HG03354 (cell line): ENCODE measurements at regions not wholly inside any gene's neighbourhood (a gene's known extent, or its start where the extent isn't known, plus 50 kb on each side); places are given as distances from the start of the nearest gene placed in this dataset.
"Not testable (repeated sequence)": the region's sequence is repeated elsewhere in the genome, so short reads cannot be mapped to it uniquely, and the experiment has no call there.

Experiments
- ATAC-seq: cut with Tn5 transposase; IDR thresholded peaks from one replicate; pipeline ENCODE4 v1.9.1; 2021; ENCODE audit warnings: mild to moderate bottlenecking; ENCODE audit not compliant: unreplicated experiment, poor library complexity, severe bottlenecking

DNA sequence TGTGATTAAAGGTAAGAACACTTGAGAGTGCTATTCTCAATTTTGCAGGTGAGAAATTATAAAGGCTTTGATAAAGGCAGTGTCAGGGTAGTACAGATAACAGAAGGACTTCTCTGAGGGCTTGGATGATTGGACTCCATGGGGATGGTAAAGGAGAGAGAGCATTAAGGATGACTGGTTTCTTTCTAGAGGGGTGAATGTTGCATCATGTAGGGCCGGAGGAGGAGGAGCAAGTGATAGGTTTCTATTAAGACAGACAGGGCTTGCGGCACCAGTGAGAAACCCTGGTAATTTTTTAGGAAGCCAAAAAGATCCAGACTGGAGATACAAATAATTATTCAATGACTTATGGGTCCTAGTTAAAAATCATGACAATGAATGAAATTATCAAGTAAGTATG, 230.7 kb upstream of the MME start:
- ATAC-seq = no peak

GRCh38 chr3:154844863-154845262, 235.3 kb upstream of the MME start:
- no peak for ATAC-seq

DNA sequence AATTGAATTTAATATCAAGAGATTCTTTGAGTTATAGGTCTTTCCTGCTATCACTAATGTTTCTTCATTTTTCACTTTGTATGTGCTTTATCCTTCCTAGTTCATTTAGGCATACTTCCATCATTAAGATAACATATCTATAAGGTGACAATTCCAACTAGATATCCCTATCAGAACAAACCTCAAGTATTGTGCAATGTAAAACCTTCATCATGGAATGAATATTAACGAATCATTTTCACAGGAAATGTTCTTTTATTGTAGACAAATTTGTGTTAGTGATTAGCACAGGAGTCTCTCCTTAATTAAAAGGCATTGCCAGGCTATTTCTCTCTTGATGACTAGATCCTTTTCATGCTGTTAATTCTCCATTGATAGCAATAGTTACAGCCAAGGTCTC, 236.5 kb upstream of the MME start:
- ATAC-seq = no peak

DNA sequence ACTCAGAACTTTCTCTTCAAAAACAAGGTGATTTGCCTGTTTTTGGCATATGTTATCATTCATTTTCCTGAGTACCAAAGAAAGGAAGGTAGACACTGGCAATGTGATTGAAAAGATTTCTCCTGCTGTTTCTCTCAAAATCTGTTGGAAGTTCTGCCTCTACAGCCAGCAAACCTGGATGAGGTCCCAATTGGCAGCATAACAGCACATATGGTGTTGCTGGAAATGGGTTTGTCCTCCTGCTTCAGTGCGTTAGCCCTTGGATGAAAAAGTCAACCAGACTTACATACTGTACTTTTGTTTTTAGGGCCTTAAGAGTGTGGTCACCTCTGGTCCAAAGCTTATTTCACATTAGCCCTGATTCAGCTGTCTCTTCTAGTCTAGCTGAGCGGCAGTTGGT, 237.6 kb upstream of the MME start:
- ATAC-seq = no peak

DNA sequence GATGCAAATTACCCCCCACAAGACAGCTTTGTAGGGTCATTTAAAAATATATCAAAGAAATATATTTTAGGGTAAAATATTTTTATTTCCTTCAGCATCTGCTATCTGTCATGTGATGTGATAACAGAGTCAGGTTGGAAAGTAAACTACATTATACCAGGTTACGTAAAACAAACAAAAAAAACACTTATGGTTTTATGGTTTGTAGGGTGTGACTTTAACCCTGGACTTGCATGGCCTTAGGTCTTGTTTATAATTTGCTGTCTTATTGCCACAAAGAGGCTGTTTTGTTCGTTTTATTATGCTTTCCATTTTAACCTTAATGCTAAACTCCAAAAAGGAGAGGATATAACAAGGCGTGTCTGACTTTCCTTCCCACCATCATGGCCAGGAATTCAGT, 244.5 kb upstream of the MME start:
- ATAC-seq = no peak

- ATAC-seq = not testable (repeated sequence)
Measured at GRCh38 chr3:154834831-154835230, 245.3 kb upstream of the MME start.

DNA sequence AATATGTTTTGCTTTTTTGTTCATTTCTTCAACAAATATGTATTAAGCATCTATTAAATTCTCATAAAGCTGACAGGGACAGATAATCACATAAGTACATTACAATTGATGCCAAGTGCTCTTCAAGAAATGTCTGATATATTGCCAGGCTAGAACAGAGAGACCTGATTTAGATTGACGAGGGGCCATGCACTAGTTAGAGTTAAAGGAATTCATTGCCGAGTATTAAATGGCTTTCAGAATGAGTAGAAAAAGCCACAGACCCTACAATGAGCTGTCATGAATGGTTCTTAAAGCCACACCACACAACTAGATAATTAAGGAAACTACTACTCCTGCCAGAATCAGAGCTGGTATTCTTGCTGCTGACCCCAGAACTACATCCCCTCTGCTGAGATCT, 250.2 kb upstream of the MME start:
- no peak for ATAC-seq

DNA sequence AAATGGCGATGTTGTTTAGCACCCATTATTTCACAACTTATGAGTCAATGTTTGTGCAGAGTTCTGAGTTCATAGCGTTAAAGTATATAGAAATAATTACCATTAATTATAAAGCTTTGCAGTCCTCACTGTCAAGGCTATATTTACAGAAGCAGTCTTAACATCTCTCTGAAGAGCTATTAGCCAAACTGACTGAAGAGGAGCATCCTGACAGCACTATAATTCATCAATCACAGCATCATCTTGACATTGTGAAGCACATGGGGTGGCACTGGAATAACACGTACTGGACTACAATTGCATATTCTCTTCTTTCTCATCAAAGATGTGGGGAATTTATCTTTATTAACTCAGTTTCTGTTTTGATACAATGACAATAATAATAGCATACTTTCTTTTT, 260.6 kb upstream of the MME start:
- no peak for ATAC-seq

- no peak for ATAC-seq
Measured at GRCh38 chr3:154818676-154819255, 261.4 kb upstream of the MME start.

- not testable (repeated sequence) for ATAC-seq
Measured at GRCh38 chr3:154810017-154810416, 270.1 kb upstream of the MME start.

GRCh38 chr3:154801729-154802128, 278.4 kb upstream of the MME start:
- no peak for ATAC-seq

DNA sequence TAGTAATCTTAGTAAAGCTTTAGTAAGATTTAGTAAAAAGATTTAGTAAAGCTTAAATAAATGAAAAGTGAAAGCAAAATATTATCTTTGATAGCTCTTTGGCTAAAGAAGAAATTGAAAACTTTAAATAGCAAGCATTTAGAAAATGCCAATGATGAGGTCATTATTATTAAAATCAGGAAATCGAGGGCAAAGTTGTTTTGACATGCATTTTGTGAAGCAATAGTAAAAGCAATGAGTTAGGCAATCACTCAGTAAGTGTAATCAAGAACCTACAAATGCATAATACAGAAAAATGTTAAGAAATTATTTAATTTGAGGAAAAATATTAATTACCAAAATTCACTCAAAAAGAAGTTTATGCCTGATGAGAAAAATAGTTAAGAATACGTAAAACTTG, 280.3 kb upstream of the MME start:
- ATAC-seq = no peak

DNA sequence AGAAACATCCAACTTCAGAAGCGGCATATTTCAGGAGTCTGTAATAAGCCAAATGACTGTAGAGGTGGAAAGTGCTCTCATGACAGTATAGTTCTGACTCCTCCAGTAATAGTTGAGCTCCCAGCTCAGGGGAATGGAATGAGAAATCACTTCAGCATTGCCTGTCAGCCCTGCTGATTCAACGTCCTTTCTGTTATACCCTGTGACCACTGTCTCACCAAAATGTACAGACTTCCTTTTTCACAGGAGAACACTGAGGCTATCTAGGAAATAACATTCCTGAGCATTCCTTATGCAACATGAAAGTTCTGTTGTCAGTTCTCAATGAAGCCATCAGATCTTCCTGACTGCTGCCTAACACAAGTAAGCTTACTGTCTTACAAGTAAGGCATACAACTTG, 284.5 kb upstream of the MME start:
- no peak for ATAC-seq

DNA sequence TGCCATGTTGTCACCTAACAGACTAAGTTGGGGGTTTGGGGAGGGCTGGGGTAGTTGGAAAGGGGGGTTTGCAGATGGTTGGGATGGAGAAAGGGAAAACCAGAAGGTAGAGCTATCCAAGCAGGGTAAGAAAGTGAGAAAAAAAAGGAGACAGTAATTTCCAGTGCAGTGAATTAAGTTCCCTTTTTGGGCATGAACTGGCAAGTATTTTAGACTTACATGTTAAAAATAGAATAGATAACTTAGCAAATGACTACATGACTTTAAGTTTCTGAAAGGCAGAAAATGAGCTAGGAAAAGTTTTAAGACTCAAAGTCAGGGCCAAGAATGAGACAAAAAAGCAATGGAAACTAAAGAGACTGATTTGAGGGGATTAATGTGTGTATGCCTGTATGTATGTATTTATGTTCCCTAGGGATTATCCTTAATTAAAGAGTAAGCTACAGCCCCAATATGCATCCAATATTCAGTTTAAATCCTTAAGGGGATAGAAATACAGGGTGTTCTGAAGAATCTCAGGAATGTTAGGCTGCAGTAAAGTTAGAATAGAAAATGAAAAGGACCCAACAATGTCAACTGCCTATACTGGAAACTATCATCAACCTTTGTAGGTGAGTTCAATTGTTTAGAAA, 285.2 kb upstream of the MME start:
- ATAC-seq = no peak

DNA sequence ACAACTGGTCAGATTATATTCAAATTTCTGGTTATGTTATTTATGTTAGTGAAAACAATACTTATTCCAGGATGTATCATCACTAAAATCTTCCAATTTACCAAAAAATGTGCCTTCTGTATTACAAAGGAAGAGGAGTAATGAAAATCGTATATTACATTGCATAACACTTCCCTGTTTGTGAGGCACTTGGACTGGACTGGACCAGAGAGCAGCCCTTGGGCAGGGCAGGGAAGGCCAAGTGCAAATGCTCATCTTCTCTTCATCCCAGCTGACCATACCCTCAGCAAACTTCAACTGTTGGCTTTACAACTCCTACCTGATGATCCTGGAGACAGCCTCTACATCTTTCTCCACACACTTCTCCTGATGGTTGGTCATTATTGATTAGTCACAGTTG, 285.7 kb upstream of the MME start:
- ATAC-seq = no peak

- ATAC-seq = no peak
Measured at GRCh38 chr3:154792828-154793227, 287.3 kb upstream of the MME start.

DNA sequence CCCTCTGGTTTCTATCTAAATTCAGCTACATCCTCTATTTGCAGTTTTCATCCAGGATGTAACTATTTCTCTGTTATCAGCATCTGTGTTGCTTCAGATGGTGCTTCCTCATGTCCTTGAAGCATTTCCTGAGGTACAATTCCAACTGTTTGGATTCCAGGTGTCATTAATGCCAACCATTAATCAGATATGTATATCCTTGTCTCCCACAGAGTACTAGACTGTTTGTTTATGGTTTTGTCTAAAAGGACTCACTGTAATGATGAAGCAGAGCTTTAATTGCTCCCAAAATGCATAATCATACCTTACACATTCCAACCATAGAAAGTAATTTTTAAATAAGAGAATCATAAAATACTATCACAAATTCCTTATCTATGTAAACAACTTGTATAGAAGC, 288.5 kb upstream of the MME start:
- ATAC-seq = no peak

DNA sequence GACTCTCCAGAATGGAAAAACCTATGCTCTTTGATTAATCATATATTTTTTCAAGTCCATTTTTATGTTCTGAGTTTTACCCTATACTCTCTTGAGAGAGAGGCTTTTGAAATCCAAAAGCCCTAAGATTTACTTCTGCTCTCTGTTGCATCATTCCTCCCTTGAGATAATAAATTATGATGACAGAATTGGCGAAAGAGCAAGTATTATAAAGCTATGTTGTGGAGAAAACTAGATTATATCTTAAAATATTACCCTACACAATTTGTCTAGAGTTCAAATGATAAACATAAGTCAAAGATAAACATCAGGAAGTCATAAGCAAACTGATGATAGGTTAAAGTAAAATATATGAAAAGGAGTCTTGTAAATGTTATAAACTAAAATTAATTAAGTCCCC, 293.4 kb upstream of the MME start:
- ATAC-seq = no peak

DNA sequence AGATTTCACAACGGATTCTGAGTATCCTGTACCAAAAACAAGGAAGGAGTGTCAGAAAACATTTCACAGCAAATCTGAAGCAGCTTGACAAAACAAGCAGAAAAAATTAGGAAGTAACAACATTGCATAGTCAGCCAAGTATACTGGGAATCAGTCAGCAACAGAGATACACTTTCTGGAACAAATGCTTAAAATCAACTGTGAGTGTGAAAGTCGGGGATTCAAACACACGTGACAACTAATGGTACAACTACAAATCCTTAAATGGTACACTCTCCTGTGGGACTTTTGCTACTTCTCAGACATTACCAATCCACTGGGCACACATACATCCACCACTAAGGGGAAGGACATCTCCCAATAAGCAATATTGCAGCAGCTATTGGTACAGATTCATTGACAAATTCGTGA, 296.6 kb upstream of the MME start:
- ATAC-seq = no peak

- ATAC-seq = no peak
Measured at GRCh38 chr3:154783061-154783460, 297.1 kb upstream of the MME start.

DNA sequence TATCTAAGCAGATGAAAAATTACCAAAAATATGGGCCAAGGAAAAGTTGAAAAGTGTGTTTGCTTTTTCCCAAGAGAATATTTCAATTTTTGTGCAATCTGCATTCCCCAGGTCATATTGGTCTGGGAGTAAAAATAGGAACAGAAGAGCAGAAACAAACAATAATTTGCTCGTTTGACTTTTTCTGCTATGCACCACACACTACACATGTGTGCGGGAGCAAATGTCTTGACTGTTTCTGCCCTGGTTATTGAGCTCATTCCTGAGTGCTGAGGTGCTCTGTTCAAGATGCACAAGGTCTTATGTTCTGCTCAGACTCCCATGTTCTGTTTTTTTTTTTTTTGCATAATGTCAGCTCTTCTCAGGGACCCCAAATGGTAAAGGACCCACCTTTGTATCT, 298.0 kb upstream of the MME start:
- ATAC-seq = no peak

DNA sequence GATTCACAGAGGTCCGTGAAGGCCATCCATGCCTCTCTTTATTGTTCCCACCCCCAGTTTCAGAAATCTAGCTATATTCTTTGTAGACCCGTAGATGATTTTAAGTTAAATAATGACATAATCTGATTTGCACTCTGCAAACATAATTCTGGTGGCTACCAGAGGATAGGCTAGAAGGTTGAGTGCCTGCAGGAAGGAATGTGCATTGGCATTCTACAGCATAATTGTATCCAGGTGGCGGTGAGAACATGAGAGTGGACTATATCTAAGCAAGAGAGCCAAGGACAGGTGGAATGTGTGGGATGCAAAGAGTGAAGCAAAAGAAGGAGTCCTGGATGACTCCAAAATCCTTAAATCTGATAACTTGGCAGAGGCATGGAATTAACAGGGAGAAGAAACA, 298.5 kb upstream of the MME start:
- no peak for ATAC-seq
